SU-DHL-6 (cell line): ENCODE measurements at regions not wholly inside any gene's neighbourhood (a gene's known extent, or its start where the extent isn't known, plus 50 kb on each side); places are given as distances from the start of the nearest gene placed in this dataset.
"Not testable (repeated sequence)": the region's sequence is repeated elsewhere in the genome, so short reads cannot be mapped to it uniquely, and the experiment has no call there.

Experiments used
- EZH2phosphoT487 ChIP-seq: fragments of 200-600 bp; sonication (generic), shearing (Covaris generic); conservative IDR thresholded peaks from 2 replicates; pipeline ENCODE4 v1.6.1; 2018; ENCODE audit warnings: mild to moderate bottlenecking, antibody characterized with exemption, low read length, moderate library complexity, mixed read lengths
- TF ChIP-seq, protein P1 (sequence below): fragments of 200-600 bp; sonication (generic); IDR thresholded peaks from one replicate; pipeline ENCODE4 v1.5.1; 2017; ENCODE audit warnings: antibody characterized with exemption, mild to moderate bottlenecking, low read length, moderate library complexity; ENCODE audit not compliant: insufficient read depth, poor library complexity, severe bottlenecking

DNA sequence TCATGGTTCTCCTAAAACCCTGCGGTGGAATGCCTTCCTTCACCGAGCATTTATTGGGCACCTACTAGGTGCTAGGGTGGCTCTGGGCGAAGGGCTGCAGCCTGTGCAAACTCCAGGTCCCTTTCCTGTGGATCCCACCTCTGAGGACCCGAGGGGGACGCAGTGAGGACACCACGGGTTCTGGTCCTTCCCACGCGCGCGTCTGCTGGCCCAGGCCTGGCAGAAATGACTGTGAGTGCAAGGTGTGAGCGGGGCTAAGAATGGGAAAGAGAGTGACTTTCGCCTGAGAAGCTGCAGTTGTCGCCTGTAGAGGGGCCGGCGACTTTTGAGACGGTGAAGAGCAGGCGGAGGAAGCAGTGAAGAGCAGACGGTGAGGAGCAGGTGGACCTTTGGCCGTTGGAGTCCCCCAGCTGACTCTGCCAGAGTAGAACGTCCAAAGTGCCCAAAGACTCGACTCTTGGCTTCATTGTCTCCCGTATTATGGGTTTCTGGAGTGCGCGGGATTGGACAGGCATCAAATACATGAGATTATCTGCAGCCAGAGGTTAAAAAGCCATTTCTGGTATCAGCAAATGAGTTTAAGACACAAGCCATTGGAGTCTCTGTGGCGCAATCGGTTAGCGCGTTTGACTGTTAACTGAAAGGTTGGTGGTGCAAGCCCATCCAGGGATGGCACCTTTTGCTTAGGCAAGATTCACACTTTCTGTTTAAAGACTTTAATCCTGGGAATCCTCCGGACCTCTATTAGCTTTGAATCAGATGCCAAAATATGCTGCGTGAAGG, 78.1 kb downstream of the PPIAL4G start:
- TF ChIP-seq, protein P1, sequence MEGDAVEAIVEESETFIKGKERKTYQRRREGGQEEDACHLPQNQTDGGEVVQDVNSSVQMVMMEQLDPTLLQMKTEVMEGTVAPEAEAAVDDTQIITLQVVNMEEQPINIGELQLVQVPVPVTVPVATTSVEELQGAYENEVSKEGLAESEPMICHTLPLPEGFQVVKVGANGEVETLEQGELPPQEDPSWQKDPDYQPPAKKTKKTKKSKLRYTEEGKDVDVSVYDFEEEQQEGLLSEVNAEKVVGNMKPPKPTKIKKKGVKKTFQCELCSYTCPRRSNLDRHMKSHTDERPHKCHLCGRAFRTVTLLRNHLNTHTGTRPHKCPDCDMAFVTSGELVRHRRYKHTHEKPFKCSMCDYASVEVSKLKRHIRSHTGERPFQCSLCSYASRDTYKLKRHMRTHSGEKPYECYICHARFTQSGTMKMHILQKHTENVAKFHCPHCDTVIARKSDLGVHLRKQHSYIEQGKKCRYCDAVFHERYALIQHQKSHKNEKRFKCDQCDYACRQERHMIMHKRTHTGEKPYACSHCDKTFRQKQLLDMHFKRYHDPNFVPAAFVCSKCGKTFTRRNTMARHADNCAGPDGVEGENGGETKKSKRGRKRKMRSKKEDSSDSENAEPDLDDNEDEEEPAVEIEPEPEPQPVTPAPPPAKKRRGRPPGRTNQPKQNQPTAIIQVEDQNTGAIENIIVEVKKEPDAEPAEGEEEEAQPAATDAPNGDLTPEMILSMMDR = not testable (repeated sequence)
- not testable (repeated sequence) for TF ChIP-seq EZH2phosphoT487
